Glomerular visceral epithelial cell (primary cell): ENCODE measurements at regions not wholly inside any gene's neighbourhood (a gene's known extent, or its start where the extent isn't known, plus 50 kb on each side); places are given as distances from the start of the nearest gene placed in this dataset.

Experiments used
- DNase-seq: peaks from one replicate; pipeline ENCODE4 v3.0.0-alpha.2; 2016; ENCODE audit errors: extremely low spot score

- no peak for DNase-seq
Observed at GRCh38 chr1:219773110-219773509, 155.2 kb downstream of the SLC30A10 start.

- DNase-seq, result no peak
Observed at GRCh38 chr1:219772265-219773036, 155.9 kb downstream of the SLC30A10 start.

- peak; percentile 94 for DNase-seq
Observed at GRCh38 chr1:219771080-219771479, 157.3 kb downstream of the SLC30A10 start.

GRCh38 chr1:219763321-219763720, 150.4 kb upstream of the ZC3H11B start:
- no peak for DNase-seq

GRCh38 chr1:219761208-219761860, 148.4 kb upstream of the ZC3H11B start:
- no peak for DNase-seq

GRCh38 chr1:219759095-219759494, 146.2 kb upstream of the ZC3H11B start:
- no peak for DNase-seq

DNA sequence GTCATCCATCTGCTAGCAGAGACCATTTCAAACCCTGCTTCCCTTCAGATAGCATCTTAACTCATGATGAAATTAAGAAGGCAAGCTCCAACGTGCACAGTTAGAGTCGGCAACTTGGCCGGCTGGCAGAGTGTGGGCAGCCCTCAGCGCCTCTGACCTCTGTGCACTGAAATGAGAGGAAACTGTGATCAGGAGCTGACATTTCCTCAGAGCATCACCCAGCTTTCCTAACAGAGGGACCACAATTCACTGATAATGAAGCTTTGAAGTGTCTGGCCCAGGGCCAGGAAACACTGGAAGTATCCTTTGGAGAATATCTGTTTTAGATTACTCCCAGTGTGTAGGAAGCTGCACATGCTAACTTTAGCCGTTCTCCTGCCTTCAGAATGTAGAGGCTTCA, 145.0 kb upstream of the ZC3H11B start:
- DNase-seq, result no peak

- DNase-seq, result no peak
Observed at GRCh38 chr1:219755234-219755633, 142.3 kb upstream of the ZC3H11B start.

GRCh38 chr1:219754767-219755166, 141.9 kb upstream of the ZC3H11B start:
- DNase-seq, result no peak

- no peak for DNase-seq
Observed at GRCh38 chr1:219753914-219754313, 141.0 kb upstream of the ZC3H11B start.

- no peak for DNase-seq
Observed at GRCh38 chr1:219752645-219753044, 139.7 kb upstream of the ZC3H11B start.

- no peak for DNase-seq
Observed at GRCh38 chr1:219751870-219752507, 139.1 kb upstream of the ZC3H11B start.

GRCh38 chr1:219749370-219749769, 136.5 kb upstream of the ZC3H11B start:
- no peak for DNase-seq

DNA sequence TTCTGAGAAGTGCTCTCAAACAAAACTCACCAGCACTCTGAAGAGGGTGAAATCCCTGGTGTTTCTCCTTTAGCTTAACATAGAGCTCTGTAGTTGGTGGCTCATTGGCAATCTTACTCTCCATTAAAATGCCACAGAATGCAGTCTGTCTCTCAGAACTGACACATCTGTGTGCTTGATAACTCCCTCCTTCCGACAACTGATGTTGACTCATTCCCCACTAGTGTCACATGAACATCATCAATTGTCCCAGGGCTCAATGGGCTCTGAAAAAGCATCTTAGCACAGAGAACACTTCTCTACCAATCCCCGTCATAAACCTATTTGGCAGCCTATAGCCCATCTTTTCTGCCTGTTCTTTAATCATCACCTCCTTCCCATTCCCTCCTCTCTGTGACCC, 133.2 kb upstream of the ZC3H11B start:
- no peak for DNase-seq

DNA sequence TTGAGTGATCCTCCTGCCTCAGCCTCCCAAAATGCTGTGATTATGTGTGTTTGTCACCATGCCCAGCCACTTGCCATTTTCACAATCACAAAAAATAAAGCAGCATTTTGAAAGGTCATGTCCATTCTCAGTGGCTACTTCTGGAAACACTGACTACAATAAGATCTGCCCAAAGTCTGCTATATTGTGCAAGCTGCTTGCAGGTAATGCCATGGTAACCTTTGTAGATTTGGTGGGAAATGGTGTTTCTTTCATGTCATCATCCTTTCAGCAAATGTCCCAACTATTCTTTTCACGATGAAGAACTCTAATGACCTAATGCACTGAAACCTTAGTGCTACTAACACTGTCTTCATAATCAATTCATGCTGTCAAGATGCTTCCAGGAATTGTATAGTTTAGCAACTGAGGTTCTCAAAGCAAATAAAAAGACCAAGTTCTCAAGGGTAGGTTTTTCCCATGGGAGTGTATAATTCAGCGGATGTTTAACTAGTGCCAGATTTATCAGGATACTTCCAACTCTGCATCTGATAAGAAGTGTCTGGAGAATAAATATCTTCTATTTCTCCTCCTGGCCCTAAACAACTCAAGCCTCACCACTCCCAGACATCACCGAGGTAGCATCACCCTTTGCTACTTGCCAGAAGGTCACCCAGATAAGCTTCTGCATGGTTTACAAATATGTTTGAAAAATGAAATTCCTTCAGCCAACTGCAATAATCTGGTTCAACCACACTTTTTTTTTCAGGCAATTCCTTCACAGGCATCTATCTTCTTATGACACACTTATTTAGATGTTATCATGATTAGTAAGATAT, 132.0 kb upstream of the ZC3H11B start:
- DNase-seq, result no peak

DNA sequence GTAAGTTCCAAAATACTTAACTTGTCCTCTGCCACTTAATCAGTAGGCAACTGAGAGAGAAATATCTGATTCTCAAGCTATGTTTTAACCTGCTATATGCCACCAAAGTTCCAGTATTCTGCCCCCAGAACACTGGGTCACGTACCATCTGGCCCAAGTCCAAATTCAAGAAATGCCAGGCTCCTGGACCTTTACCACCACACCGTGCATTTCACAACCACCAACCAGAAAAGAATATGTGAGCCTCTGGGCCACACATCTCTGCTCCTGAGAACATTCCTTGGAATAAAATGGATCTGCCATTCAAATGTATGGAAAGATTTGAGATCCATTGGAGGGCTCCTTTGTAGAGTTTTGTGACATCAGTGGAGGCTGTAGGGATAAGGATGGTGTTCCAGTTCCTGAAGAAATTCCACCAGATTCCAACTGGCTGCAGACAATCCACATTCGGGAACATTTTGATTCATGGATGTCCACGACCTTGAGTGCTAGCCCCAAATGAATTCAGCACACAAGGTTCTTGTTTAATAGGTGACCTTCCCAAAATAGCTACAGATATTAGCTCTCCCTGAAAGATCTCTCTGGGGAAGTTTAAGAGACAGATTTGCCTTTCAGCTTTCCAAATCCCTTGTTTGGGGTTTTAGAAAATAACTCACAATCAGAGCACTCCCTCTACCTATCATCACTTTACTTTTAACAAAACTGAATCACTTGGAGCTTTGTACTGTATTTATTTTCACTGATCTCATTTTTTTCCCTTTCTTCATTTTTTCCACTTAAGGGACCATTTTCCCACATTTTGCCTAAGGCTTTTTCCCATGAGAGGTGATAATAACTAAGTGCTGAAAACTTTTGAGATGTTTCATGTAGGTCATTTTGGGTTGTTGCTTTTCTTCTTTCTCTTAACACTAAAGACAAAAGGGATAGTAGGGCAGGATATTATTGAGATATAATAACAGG, 128.4 kb upstream of the ZC3H11B start:
- no peak for DNase-seq

DNA sequence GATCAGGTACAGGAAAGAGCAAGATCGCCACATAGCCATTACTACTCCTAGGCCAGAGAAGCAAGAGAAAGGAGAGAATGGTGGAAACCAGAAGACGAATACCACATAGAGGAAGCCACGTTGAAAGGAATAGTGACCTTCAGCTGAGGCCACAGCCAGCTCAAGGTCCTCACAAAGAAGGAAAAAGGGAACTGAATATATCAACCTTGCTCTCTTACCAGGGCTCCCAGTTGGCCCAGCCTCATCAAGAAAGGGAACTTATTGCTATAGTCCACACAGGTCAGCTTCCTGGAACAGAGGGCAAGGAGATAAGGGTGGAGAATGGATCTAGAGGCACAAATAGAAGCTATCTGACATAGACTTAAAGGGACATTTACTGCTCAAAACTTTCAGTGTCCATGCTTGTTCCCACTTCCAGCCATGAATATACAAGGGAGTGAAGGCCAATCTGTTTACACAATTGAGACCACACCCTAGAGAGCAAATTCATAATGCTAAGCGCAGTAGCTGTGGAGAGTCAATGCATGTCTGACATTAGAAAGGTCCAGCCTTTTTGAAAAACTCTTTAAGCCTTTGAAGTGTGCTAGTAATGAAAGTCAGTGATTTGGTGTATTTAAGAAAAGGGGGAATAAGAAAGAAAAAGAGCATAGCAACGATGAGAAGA, 120.7 kb upstream of the ZC3H11B start:
- no peak for DNase-seq

- DNase-seq, result no peak
Observed at GRCh38 chr1:219732814-219733491, 120.0 kb upstream of the ZC3H11B start.

DNA sequence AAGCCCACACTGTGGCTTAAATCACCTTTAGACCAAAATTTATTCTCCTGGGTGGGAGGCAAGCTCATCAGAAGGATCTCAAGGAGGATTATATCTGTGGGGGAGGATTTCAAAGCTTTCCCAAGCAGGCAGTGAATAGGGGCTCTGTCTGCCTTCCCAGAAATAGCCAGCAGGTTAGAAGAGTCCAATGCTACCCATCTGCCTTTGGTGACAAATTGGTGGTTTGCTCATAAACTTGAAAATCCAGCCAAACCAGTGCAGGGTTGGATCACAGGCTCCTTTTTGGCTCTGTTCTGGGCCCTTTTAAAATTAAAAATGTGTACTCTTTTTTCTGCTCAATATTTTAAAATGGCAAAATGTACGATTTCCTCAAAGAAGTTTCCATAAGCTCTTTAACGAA, 118.9 kb upstream of the ZC3H11B start:
- no peak for DNase-seq
